GM18870 (cell line): ENCODE measurements at regions not wholly inside any gene's neighbourhood (a gene's known extent, or its start where the extent isn't known, plus 50 kb on each side); places are given as distances from the start of the nearest gene placed in this dataset.
"Not testable (repeated sequence)": the region's sequence is repeated elsewhere in the genome, so short reads cannot be mapped to it uniquely, and the experiment has no call there.

Experiments
- ATAC-seq: cut with Tn5 transposase; IDR thresholded peaks from one replicate; pipeline ENCODE4 v1.9.1; 2021; ENCODE audit warnings: moderate library complexity; ENCODE audit not compliant: unreplicated experiment

GRCh38 chr7:83749495-83749894, 100.6 kb upstream of the SEMA3E start:
- ATAC-seq = no peak

GRCh38 chr7:83739527-83739926, 90.6 kb upstream of the SEMA3E start:
- ATAC-seq = no peak

GRCh38 chr7:83738291-83738835, 89.4 kb upstream of the SEMA3E start:
- ATAC-seq = no peak

GRCh38 chr7:83732305-83732704, 83.4 kb upstream of the SEMA3E start:
- no peak for ATAC-seq

GRCh38 chr7:83731154-83731553, 82.2 kb upstream of the SEMA3E start:
- ATAC-seq = no peak

GRCh38 chr7:83716923-83717322, 68.0 kb upstream of the SEMA3E start:
- not testable (repeated sequence) for ATAC-seq

DNA sequence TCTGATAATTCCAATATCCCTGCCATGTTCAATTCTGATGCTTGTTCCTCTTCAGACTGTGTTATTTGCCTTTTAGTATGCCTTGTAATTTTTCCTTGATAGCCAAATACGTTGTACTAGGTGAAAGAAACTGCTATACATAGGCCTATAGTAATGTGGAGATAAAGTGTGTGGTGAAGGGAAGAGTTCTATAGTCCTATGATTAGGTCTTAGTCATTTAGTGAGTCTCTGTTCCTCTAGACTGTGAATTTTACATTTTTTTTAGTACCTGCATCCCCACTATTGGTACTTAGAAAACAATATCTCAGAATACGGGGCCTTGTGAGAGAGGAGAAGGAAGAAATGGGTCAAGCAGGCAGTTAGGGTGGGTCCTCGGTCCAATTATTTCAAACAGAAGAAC, 59.6 kb upstream of the SEMA3E start:
- no peak for ATAC-seq

DNA sequence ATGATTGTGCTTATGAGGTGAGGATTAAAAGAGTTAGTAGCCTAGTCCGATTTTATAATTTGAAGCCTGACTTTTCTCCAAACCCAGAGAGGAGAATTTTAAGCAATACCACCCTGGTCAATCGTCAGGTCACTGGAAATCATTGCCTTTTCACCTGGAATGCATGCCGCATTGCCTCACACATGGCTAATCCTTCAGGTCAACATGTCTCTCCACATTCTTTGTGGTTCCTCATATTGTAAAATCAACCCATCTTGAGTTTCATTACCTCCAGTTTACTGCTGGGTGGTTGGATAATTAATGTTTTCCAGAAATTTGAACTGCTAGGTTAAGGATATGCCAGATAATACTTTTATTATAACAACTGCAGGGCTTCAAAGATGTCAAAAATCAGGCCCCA, 55.6 kb upstream of the SEMA3E start:
- no peak for ATAC-seq

DNA sequence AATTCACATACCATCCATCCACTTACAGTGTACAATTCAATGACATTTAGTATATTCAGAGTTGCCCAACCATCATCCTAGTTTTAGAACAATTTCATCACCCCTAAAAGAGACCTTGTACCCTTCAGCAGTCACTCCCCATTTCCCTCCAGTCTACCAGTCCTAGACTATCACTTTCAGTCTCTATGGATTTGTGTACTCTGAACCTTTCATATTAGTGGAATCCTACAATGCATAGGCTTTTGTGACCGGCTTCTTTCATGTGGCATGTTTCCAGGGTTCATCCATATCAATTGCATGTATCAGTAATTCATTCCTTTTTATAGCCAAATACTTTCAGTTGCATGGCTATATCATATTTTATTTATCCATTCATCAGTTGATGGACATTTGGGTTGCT, 53.5 kb upstream of the SEMA3E start:
- ATAC-seq = no peak

DNA sequence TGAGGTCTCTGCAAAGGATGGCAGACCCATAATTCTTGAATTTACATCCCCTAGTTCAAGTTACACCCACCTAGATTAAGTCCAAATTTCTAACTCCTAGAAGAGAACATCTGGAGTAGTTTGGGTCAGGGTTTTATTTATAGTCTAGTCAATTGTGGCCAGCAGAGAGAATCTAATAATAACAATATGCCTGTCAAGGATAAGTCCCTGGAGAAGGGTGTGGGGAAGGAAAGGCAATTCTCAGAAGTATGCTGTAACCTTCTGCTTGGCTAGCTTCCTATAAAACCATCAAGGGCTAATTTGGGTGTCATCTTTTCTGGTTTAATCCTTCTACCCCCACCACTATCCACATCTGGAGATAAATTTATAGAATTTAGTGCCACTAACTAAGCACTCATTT, 52.8 kb upstream of the SEMA3E start:
- no peak for ATAC-seq
